Activated naive CD8-positive, alpha-beta T cell treated with anti-CD3 and anti-CD28 coated beads, Interleukin-2, amount 50 U/mL, for 24 hours (primary cell): ENCODE measurements at regions not wholly inside any gene's neighbourhood (a gene's known extent, or its start where the extent isn't known, plus 50 kb on each side); places are given as distances from the start of the nearest gene placed in this dataset.

Experiments
- ATAC-seq: fragments of 150-1000 bp; cut with Tn5 transposase; one replicate; pipeline ENCODE4 v1.10.0; 2021
- DNase-seq: peaks from one replicate; pipeline ENCODE4 v3.0.0; 2021
- H3K27ac Mint-ChIP-seq: one replicate; pipeline ENCODE4 v1.8.0; 2021; ENCODE audit warnings: mild to moderate bottlenecking, mixed read lengths
- H3K27me3 Mint-ChIP-seq: one replicate; pipeline ENCODE4 v1.8.0; 2021; ENCODE audit warnings: mixed read lengths
- H3K36me3 Mint-ChIP-seq: one replicate; pipeline ENCODE4 v1.8.0; 2021; ENCODE audit warnings: low read depth, mixed read lengths
- H3K4me1 Mint-ChIP-seq: one replicate; pipeline ENCODE4 v1.8.0; 2021; ENCODE audit warnings: mixed read lengths
- H3K4me3 Mint-ChIP-seq: one replicate; pipeline ENCODE4 v1.8.0; 2021; ENCODE audit warnings: mild to moderate bottlenecking, moderate library complexity, mixed read lengths
- H3K9me3 Mint-ChIP-seq: one replicate; pipeline ENCODE4 v1.8.0; 2021; ENCODE audit warnings: mixed read lengths

GRCh38 chr18:46379323-46379950 is 275.3 kb downstream of the HAUS1 start:
- Mint-ChIP-seq H3K36me3 (no peaks in the 10 kb centered on the region), H3K27ac (no peak overlapping the region), H3K27me3 (no peaks in the 10 kb centered on the region), H3K4me1 (no peaks in the 10 kb centered on the region), H3K4me3 (no peak overlapping the region), H3K9me3 (no peaks in the 10 kb centered on the region)
- ATAC-seq = no peak
- DNase-seq = no peak

DNA sequence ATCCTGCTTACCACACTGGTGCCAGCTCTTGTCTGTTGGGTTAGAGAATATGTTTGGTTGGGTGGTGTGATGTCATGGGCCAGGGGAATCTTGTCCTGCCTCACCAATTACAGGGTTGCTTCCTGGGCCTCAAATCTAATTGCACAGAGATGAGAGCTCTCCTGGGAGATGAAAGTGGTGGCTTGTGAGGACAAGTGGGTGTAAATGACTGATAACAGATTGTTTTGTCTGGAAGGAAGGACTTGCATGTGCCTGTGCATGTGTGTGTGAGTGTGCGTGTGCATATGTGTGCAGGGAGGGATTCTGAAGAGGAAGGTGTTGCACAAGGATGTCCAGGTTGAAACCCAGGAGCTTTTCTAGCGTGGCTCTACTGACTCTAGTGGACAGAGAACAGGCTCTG is 271.9 kb downstream of the LOXHD1 start:
- no peaks in the 10 kb centered on the region for H3K9me3 Mint-ChIP-seq
- H3K4me1 Mint-ChIP-seq = no peaks in the 10 kb centered on the region
- DNase-seq = no peak
- H3K36me3 Mint-ChIP-seq = no peaks in the 10 kb centered on the region
- H3K4me3 Mint-ChIP-seq = no peak overlapping the region
- no peak for ATAC-seq
- H3K27me3 Mint-ChIP-seq = no peaks in the 10 kb centered on the region
- no peak overlapping the region for H3K27ac Mint-ChIP-seq

- Mint-ChIP-seq H3K4me1 (no peaks in the 10 kb centered on the region), H3K27me3 (no peaks in the 10 kb centered on the region), H3K9me3 (no peaks in the 10 kb centered on the region), H3K4me3 (no peak overlapping the region), H3K27ac (no peak overlapping the region), H3K36me3 (no peaks in the 10 kb centered on the region)
- ATAC-seq = no peak
- DNase-seq = no peak
Observed at GRCh38 chr18:46386788-46387187, 270.2 kb downstream of the LOXHD1 start.

DNA sequence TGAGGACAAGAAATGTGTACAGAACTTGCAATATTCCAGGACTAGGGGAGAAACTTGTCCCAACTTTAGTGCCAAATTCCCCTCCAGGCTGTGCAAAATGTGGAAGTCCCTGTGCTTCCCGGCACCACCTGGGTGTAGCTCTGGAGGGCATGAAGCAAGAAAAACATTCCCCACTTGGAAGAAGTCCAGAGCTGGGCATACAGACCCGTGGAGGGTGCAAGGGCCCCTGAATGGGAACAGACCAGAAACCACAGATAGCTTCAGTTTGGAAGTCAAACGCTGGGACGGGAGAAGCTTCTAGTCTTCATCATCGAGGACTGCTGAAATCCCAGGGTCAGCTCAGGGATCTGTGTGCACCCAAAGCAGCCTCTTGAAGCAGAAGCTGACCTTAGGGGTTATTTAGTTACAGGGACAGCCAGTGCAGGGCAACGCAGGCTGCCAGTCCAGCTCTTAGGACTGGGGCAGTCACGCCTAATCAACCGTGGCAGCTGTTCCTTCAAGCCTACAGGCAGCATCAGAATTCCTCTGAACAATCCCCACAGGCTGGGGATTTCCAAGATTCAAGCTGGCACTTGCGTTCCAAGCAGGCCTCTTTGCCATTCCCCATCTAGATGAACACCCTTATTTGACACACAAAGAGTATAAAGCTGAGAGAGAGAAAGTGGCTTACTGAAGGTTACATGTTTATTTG is 269.4 kb downstream of the LOXHD1 start:
- Mint-ChIP-seq H3K4me3 (no peak overlapping the region), H3K4me1 (no peaks in the 10 kb centered on the region), H3K27ac (no peak overlapping the region), H3K27me3 (no peaks in the 10 kb centered on the region), H3K36me3 (no peaks in the 10 kb centered on the region), H3K9me3 (no peaks in the 10 kb centered on the region)
- ATAC-seq (no peak), DNase-seq (no peak)

GRCh38 chr18:46388286-46388685 is 268.7 kb downstream of the LOXHD1 start:
- no peak for DNase-seq
- H3K36me3 Mint-ChIP-seq = no peaks in the 10 kb centered on the region
- H3K4me3 Mint-ChIP-seq = no peak overlapping the region
- no peaks in the 10 kb centered on the region for H3K9me3 Mint-ChIP-seq
- no peak overlapping the region for H3K27ac Mint-ChIP-seq
- no peaks in the 10 kb centered on the region for H3K4me1 Mint-ChIP-seq
- no peaks in the 10 kb centered on the region for H3K27me3 Mint-ChIP-seq
- ATAC-seq = no peak

- H3K27me3 Mint-ChIP-seq = no peaks in the 10 kb centered on the region
- ATAC-seq (no peak), DNase-seq (no peak)
- H3K9me3 Mint-ChIP-seq = no peaks in the 10 kb centered on the region
- no peak overlapping the region for H3K27ac Mint-ChIP-seq
- H3K4me3 Mint-ChIP-seq = no peak overlapping the region
- no peaks in the 10 kb centered on the region for H3K4me1 Mint-ChIP-seq
- H3K36me3 Mint-ChIP-seq = no peaks in the 10 kb centered on the region
Observed at GRCh38 chr18:46392576-46392975, 264.4 kb downstream of the LOXHD1 start.

GRCh38 chr18:46393230-46393629 is 263.8 kb downstream of the LOXHD1 start:
- DNase-seq = no peak
- Mint-ChIP-seq H3K4me3 (no peak overlapping the region), H3K36me3 (no peaks in the 10 kb centered on the region), H3K27me3 (no peaks in the 10 kb centered on the region), H3K4me1 (no peaks in the 10 kb centered on the region), H3K9me3 (no peaks in the 10 kb centered on the region), H3K27ac (no peak overlapping the region)
- no peak for ATAC-seq

GRCh38 chr18:46393961-46394360 is 263.1 kb downstream of the LOXHD1 start:
- H3K27me3 Mint-ChIP-seq = no peaks in the 10 kb centered on the region
- no peak overlapping the region for H3K4me3 Mint-ChIP-seq
- H3K9me3 Mint-ChIP-seq = no peaks in the 10 kb centered on the region
- H3K4me1 Mint-ChIP-seq = no peaks in the 10 kb centered on the region
- no peak overlapping the region for H3K27ac Mint-ChIP-seq
- ATAC-seq (no peak), DNase-seq (no peak)
- H3K36me3 Mint-ChIP-seq = no peaks in the 10 kb centered on the region

DNA sequence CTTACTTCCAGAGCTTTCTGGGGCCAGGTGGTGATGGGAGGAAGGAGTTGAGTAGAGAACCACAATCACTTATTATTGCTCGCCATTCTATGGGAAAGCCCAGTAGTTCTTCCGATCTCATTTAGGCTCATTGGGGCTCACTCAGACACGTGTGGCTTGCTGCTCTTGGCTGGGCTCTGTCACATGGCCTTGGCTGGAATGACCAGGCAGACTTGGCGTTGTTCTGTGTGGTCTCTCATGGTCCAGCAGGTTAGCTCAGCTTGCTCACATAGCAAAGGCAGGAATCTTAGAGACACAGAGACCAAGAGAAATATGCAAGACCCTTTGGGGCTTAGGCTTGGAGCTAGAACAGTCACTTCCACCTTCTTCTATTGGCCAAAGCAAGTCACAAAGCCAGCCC is 261.2 kb downstream of the LOXHD1 start:
- Mint-ChIP-seq H3K9me3 (no peaks in the 10 kb centered on the region), H3K27me3 (no peaks in the 10 kb centered on the region), H3K36me3 (no peaks in the 10 kb centered on the region), H3K4me1 (no peaks in the 10 kb centered on the region), H3K4me3 (no peak overlapping the region), H3K27ac (no peak overlapping the region)
- DNase-seq (no peak), ATAC-seq (no peak)

DNA sequence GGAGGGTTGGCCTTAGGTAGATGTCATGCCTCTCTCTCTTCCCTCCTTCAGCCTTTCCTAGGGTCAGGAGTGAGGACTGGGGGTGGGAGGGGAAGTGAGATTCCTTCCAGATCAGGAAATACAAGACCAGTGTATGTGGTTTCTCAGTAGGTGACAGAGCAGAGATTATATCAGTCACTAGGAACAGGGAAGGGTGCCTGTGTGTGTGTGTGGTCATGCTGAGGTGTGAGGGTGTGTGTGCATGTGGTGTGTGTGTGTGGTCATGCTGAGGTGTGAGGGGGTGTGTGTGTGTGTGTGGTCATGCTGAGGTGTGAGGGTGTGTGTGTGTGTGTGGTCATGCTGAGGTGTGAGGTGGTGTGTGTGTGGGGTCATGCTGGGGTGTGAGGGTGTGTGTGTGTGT is 259.8 kb downstream of the LOXHD1 start:
- H3K36me3 Mint-ChIP-seq = no peaks in the 10 kb centered on the region
- ATAC-seq (no peak), DNase-seq (no peak)
- H3K4me3 Mint-ChIP-seq = no peak overlapping the region
- no peak overlapping the region for H3K27ac Mint-ChIP-seq
- H3K27me3 Mint-ChIP-seq = no peaks in the 10 kb centered on the region
- no peaks in the 10 kb centered on the region for H3K4me1 Mint-ChIP-seq
- no peaks in the 10 kb centered on the region for H3K9me3 Mint-ChIP-seq

DNA sequence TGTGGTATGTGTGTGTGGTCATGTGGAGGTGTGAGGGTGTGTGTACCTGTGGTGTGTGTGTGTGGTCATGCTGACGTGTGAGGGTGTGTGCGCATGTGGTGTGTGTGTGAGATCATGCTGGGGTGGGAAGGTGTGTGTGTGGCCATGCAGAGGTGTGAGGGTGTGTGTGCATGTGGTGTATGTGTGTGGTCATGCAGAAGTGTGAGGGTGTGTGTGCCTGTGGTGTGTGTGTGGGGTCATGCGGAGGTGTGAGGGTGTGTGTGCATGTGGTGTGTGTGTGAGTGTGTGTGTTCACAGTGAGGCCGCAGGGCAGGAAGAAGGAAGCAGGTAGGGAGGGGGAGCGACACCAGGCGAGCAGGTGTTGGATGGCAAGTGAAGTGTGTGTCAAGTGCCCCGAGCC is 259.0 kb downstream of the LOXHD1 start:
- Mint-ChIP-seq H3K36me3 (no peaks in the 10 kb centered on the region), H3K27ac (no peak overlapping the region)
- ATAC-seq = no peak

GRCh38 chr18:46398625-46399024 is 258.4 kb downstream of the LOXHD1 start:
- H3K4me3 Mint-ChIP-seq = no peak overlapping the region
- no peak overlapping the region for H3K27ac Mint-ChIP-seq
- H3K9me3 Mint-ChIP-seq = no peaks in the 10 kb centered on the region
- H3K27me3 Mint-ChIP-seq = no peaks in the 10 kb centered on the region
- no peak for ATAC-seq
- no peak for DNase-seq
- H3K4me1 Mint-ChIP-seq = no peaks in the 10 kb centered on the region
- no peaks in the 10 kb centered on the region for H3K36me3 Mint-ChIP-seq

More for the DNA sequence above, 259.0 kb downstream of the LOXHD1 start:
- Mint-ChIP-seq H3K4me1 (no peaks in the 10 kb centered on the region), H3K4me3 (no peak overlapping the region), H3K27me3 (no peaks in the 10 kb centered on the region), H3K9me3 (no peaks in the 10 kb centered on the region)
- DNase-seq = no peak

DNA sequence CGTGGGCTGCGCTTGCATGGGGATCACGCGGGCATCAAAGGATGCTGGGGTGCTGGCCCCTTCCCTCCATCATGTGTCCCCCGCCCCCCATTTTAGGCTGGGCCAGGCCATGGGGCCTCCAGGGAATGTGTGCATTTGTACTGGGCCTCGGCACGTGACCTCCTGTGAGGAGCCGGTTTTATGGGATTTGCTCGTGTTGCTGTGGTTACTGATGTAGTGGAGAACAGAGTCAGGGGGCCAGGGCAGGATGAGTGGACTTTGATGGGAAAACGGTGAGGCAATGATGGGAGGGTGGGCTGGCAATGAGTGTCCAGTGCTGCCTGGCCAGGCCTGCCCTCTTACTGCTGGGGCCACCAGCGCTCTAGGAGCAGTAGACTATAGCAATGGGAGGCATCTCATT is 257.7 kb downstream of the LOXHD1 start:
- Mint-ChIP-seq H3K9me3 (no peaks in the 10 kb centered on the region), H3K4me1 (no peaks in the 10 kb centered on the region), H3K27me3 (no peaks in the 10 kb centered on the region), H3K27ac (no peak overlapping the region), H3K4me3 (no peak overlapping the region), H3K36me3 (no peaks in the 10 kb centered on the region)
- DNase-seq = no peak
- ATAC-seq = no peak

- ATAC-seq = no peak
- H3K27ac Mint-ChIP-seq = no peak overlapping the region
- no peak overlapping the region for H3K4me3 Mint-ChIP-seq
- no peaks in the 10 kb centered on the region for H3K9me3 Mint-ChIP-seq
- no peak for DNase-seq
- no peaks in the 10 kb centered on the region for H3K36me3 Mint-ChIP-seq
- no peaks in the 10 kb centered on the region for H3K27me3 Mint-ChIP-seq
- H3K4me1 Mint-ChIP-seq = no peaks in the 10 kb centered on the region
Observed at GRCh38 chr18:46400449-46400848, 256.6 kb downstream of the LOXHD1 start.

GRCh38 chr18:46401486-46402070 is 255.4 kb downstream of the LOXHD1 start:
- Mint-ChIP-seq H3K27me3 (no peaks in the 10 kb centered on the region), H3K4me1 (no peaks in the 10 kb centered on the region), H3K4me3 (no peak overlapping the region), H3K36me3 (no peaks in the 10 kb centered on the region), H3K9me3 (no peaks in the 10 kb centered on the region), H3K27ac (no peak overlapping the region)
- ATAC-seq (no peak), DNase-seq (no peak)
